Upper lobe of left lung (tissue), 4 donors: ENCODE measurements at regions not wholly inside any gene's neighbourhood (a gene's known extent, or its start where the extent isn't known, plus 50 kb on each side); places are given as distances from the start of the nearest gene placed in this dataset.

ENCODE experiments used
- CTCF ChIP-seq, 6 experiments: fragments of 450-650 bp in 4 of 6; fragments of 200-600 bp in 2 of 6; sonication (generic) in 2 of 6; IDR thresholded peaks; one replicate each; pipeline ENCODE4 v1.5.1; 2016 to 2019; ENCODE audit warnings: antibody characterized with exemption in 6 of 6
- EP300 ChIP-seq, 4 donors: sonication (generic); formaldehyde crosslinking; IDR thresholded peaks; one replicate each; pipeline ENCODE4 v1.5.1; 2017; ENCODE audit warnings: antibody characterized with exemption in 4 of 4, control low read depth in 2 of 4

- TF ChIP-seq EP300 (IDR thresholded peaks at IDR 0.05) (no peak), CTCF (IDR thresholded peaks at IDR 0.05) (no peak)
Observed at GRCh38 chr4:187172340-187172761, 448.7 kb upstream of the FAT1 start.
